ENCODE measurements at regions not wholly inside any gene's neighbourhood (a gene's known extent, or its start where the extent isn't known, plus 50 kb on each side); places are given as distances from the start of the nearest gene placed in this dataset.

DNA sequence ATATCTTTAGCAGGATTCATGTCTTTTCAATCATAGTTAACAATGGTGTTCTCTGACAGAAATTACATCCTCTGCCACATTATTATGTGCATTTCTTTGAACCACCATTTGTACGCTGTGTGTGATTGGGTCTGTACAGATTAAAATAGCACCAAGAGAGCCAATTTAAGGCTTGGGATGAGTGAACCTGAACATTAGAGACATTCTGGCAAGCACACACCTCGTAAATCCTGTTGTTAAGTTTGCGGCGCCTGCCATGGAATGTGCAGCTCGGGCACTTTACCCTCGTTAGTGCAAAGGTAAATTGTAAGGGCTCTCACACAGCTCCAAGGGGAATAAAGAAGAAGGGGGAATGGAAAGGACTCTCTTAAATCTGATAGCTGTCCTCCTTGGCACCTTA lies 482.4 kb upstream of the DPPA4 start:
- Mint-ChIP-seq H3K4me3 (no peak overlapping the region), H3K27me3 (ENCODE audit: low read depth) (no peaks in the 10 kb centered on the region), H3K27ac (no peak overlapping the region), H3K9me3 (peaks cover 3% of the 10 kb centered on the region), H3K4me1 (peaks cover 13% of the 10 kb centered on the region), H3K36me3 (no peaks in the 10 kb centered on the region; the same call in 1 of the 2 replicates)
- CTCF ChIA-PET: no interaction called here
- TF ChIP-seq, protein P1, sequence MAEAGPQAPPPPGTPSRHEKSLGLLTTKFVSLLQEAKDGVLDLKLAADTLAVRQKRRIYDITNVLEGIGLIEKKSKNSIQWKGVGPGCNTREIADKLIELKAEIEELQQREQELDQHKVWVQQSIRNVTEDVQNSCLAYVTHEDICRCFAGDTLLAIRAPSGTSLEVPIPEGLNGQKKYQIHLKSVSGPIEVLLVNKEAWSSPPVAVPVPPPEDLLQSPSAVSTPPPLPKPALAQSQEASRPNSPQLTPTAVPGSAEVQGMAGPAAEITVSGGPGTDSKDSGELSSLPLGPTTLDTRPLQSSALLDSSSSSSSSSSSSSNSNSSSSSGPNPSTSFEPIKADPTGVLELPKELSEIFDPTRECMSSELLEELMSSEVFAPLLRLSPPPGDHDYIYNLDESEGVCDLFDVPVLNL (CRISPR knock-in tag; IDR thresholded peaks at IDR 0.05; ENCODE audit: borderline replicate concordance, low read depth): no peak
- TF ChIP-seq RORB (CRISPR knock-in tag; IDR thresholded peaks at IDR 0.05) (no peak), CBFB (CRISPR knock-in tag; IDR thresholded peaks at IDR 0.05; ENCODE audit: low read depth) (no peak)
- POLR2A ChIA-PET: no interaction called here
- no peak for ATAC-seq
- no peak for DNase-seq (ENCODE audit: low spot score)

DNA sequence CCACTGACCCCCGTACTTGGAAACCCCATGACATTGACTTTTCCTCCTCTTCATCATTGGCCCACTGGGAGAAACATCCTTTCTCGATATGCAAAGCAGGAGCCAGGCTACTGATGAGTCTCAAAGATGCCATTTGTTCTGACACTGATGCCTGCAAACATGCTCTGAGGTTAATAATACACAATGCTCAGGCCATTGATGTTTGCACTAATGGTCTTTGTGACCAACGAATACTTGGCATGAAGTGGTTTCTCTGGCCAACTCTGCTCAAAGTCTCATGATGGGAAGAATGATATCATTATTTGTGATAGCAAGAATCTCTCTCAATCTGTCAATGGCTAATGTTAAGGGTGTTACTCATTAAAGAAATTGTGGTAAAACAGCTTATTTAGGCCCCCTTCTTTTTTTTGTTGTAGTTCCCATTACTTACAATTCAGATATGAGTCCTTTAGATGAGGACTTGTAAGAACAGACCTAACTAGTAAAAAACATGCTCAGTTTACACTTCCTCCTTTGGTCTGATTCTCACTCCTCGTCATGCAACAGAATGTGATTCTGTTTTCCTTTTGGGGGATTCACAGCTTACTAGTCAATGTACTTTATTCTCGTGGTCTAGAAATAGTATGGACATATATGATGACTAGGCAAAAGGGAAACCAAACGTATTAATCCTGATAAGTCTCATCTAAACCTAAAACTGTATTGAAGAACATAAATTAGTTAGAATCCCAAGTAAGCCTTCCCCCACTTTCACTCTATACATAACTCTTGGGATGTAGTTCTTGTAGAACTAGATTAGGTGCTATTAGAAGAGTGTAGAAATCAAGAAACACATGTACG lies 488.8 kb upstream of the DPPA4 start:
- no peaks in the 10 kb centered on the region; the same call in none of the 2 replicates for H3K9me3 Mint-ChIP-seq
- H3K4me3 Mint-ChIP-seq: no peak overlapping the region
- H3K27me3 Mint-ChIP-seq (ENCODE audit: low read depth): no peaks in the 10 kb centered on the region
- no peak overlapping the region for H3K27ac Mint-ChIP-seq
- DNase-seq (ENCODE audit: low spot score): no peak
- TF ChIP-seq, protein P2, sequence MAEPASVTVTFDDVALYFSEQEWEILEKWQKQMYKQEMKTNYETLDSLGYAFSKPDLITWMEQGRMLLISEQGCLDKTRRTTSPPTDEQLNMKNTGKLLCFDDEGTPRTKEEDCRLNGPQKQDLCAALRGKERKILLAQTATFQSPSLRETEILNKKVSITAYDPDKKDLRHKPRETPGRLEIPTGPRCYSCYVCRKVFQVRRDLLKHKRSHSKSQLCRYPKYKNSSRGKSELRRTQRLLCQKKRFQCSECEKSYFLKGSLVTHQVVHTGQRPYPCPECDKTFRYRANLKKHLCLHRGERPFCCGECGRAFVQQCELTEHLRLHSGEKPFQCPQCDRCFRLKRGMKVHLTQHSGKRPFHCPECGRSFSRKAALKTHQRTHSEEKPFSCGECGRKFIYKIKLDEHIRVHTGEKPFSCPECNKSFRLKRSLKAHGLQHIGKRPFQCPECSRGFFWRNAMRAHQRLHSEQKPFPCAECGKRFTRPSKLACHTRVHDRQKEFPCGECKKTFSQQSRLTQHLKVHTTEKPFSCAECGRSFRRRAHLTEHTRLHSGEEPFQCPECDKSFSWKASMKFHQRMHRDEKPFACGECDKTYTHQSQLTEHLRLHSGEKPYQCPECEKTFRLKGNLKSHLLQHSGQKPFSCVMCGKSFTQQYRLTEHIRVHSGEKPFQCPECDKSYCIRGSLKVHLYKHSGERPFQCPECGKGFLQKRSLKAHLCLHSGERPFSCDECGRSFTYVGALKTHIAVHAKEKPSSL (CRISPR knock-in tag; conservative IDR thresholded peaks at IDR 0.05): no peak
- TF ChIP-seq, protein P3, sequence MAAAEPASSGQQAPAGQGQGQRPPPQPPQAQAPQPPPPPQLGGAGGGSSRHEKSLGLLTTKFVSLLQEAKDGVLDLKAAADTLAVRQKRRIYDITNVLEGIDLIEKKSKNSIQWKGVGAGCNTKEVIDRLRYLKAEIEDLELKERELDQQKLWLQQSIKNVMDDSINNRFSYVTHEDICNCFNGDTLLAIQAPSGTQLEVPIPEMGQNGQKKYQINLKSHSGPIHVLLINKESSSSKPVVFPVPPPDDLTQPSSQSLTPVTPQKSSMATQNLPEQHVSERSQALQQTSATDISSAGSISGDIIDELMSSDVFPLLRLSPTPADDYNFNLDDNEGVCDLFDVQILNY (CRISPR knock-in tag; IDR thresholded peaks at IDR 0.05): no peak
- H3K4me1 Mint-ChIP-seq: peaks cover 5% of the 10 kb centered on the region
- ChIA-PET POLR2A (no interaction called here), CTCF (no interaction called here)
- no peaks in the 10 kb centered on the region for H3K36me3 Mint-ChIP-seq
- ATAC-seq: no peak

DNA sequence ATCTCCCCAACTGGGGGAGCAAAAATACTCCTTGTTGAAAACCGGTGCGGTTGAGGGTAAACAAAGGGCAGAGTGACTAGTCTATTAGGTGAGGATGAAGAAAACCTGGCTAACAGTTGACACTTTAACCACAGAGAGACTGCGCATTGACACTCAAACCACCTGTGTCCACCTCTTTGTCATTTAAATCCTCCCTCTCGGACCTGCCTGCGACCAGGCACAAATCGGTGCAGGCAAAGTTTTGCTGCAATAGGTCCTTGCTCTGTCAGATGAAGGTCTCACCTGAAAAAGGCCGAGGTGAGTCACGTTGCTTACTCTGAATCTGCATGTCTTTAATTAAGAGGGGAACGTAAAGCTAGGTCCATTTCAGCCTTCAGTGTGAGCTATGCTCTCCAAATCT lies 494.1 kb upstream of the DPPA4 start:
- DNase-seq (ENCODE audit: low spot score) (peak; percentile 38), ATAC-seq (peak; percentile 98)
- H3K4me1 Mint-ChIP-seq: peaks cover 17% of the 10 kb centered on the region
- peak overlapping the region; percentile 13; the same call in 1 of the 2 replicates for H3K4me3 Mint-ChIP-seq
- TF ChIP-seq FOXK1 (CRISPR knock-in tag; IDR thresholded peaks at IDR 0.05) (peak; percentile 32; the same call in 1 of the 2 replicates), NR2C2 (CRISPR knock-in tag; IDR thresholded peaks at IDR 0.05) (no peak), GABPB1 (CRISPR knock-in tag; IDR thresholded peaks at IDR 0.05) (no peak)
- TF ChIP-seq, protein P4, sequence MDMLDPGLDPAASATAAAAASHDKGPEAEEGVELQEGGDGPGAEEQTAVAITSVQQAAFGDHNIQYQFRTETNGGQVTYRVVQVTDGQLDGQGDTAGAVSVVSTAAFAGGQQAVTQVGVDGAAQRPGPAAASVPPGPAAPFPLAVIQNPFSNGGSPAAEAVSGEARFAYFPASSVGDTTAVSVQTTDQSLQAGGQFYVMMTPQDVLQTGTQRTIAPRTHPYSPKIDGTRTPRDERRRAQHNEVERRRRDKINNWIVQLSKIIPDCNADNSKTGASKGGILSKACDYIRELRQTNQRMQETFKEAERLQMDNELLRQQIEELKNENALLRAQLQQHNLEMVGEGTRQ (CRISPR knock-in tag; IDR thresholded peaks at IDR 0.05): 0 out of 2 replicates have a peak, but pooled peaks have one; percentile 18
- TF ChIP-seq, protein P5, sequence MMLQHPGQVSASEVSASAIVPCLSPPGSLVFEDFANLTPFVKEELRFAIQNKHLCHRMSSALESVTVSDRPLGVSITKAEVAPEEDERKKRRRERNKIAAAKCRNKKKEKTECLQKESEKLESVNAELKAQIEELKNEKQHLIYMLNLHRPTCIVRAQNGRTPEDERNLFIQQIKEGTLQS (CRISPR knock-in tag; conservative IDR thresholded peaks at IDR 0.05): no peak
- ChIA-PET POLR2A (no interaction called here), CTCF (interaction anchor here (0.6 kb wide), 1 partner anchor 1175 kb away, joined by 3 read pairs; no protein-coding TSS in a partner anchor)
- H3K9me3 Mint-ChIP-seq: no peaks in the 10 kb centered on the region
- H3K27ac Mint-ChIP-seq: peak overlapping the region; percentile 78
- H3K27me3 Mint-ChIP-seq (ENCODE audit: low read depth): no peaks in the 10 kb centered on the region
- H3K36me3 Mint-ChIP-seq: no peaks in the 10 kb centered on the region

DNA sequence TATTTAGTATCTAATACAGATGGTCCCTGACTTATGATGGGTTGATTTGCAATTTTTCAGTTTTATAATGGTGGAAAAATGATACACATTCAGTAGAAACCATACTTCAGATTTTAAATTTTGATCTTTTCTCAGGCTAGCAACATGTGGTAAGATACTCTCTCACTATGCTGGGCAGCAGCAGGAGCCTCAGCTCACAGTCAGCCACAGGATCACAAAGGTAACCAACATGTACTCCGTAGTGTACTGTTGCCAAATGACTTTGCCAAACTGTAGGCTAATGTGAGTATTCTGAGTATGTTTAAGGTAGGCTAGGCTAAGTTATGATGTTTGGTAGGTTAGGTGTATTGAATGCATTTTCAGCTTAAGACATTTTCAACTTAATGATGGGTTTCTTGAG lies 498.6 kb upstream of the DPPA4 start:
- H3K4me1 Mint-ChIP-seq: peaks cover 20% of the 10 kb centered on the region
- no peaks in the 10 kb centered on the region for H3K9me3 Mint-ChIP-seq
- H3K27me3 Mint-ChIP-seq (ENCODE audit: low read depth): no peaks in the 10 kb centered on the region
- H3K36me3 Mint-ChIP-seq: no peaks in the 10 kb centered on the region
- H3K4me3 Mint-ChIP-seq: no peak overlapping the region
- H3K27ac Mint-ChIP-seq: no peak overlapping the region
- CTCF ChIA-PET: no interaction called here
- ATAC-seq (no peak), DNase-seq (ENCODE audit: low spot score) (no peak)
- POLR2A ChIA-PET: no interaction called here
- TF ChIP-seq MYBL2 (CRISPR knock-in tag; IDR thresholded peaks at IDR 0.05) (no peak), FOXK1 (CRISPR knock-in tag; IDR thresholded peaks at IDR 0.05) (no peak), FOXP1 (CRISPR knock-in tag; IDR thresholded peaks at IDR 0.05; ENCODE audit: borderline replicate concordance) (no peak), TP53 (CRISPR knock-in tag; IDR thresholded peaks at IDR 0.05) (no peak), EMX1 (CRISPR knock-in tag; IDR thresholded peaks at IDR 0.05) (no peak), ZNF317 (CRISPR knock-in tag; IDR thresholded peaks at IDR 0.05; ENCODE audit: borderline replicate concordance, low read depth) (no peak)
- TF ChIP-seq, protein P6, sequence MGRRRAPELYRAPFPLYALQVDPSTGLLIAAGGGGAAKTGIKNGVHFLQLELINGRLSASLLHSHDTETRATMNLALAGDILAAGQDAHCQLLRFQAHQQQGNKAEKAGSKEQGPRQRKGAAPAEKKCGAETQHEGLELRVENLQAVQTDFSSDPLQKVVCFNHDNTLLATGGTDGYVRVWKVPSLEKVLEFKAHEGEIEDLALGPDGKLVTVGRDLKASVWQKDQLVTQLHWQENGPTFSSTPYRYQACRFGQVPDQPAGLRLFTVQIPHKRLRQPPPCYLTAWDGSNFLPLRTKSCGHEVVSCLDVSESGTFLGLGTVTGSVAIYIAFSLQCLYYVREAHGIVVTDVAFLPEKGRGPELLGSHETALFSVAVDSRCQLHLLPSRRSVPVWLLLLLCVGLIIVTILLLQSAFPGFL (CRISPR knock-in tag; IDR thresholded peaks at IDR 0.05; ENCODE audit: borderline replicate concordance): no peak
- TF ChIP-seq, protein P7, sequence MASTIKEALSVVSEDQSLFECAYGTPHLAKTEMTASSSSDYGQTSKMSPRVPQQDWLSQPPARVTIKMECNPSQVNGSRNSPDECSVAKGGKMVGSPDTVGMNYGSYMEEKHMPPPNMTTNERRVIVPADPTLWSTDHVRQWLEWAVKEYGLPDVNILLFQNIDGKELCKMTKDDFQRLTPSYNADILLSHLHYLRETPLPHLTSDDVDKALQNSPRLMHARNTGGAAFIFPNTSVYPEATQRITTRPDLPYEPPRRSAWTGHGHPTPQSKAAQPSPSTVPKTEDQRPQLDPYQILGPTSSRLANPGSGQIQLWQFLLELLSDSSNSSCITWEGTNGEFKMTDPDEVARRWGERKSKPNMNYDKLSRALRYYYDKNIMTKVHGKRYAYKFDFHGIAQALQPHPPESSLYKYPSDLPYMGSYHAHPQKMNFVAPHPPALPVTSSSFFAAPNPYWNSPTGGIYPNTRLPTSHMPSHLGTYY (CRISPR knock-in tag; IDR thresholded peaks at IDR 0.05): no peak
- TF ChIP-seq, protein P8, sequence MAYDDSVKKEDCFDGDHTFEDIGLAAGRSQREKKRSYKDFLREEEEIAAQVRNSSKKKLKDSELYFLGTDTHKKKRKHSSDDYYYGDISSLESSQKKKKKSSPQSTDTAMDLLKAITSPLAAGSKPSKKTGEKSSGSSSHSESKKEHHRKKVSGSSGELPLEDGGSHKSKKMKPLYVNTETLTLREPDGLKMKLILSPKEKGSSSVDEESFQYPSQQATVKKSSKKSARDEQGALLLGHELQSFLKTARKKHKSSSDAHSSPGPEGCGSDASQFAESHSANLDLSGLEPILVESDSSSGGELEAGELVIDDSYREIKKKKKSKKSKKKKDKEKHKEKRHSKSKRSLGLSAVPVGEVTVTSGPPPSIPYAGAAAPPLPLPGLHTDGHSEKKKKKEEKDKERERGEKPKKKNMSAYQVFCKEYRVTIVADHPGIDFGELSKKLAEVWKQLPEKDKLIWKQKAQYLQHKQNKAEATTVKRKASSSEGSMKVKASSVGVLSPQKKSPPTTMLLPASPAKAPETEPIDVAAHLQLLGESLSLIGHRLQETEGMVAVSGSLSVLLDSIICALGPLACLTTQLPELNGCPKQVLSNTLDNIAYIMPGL (CRISPR knock-in tag; IDR thresholded peaks at IDR 0.05): no peak

Measured in WTC11 (cell line).